ENCODE measurements at regions not wholly inside any gene's neighbourhood (a gene's known extent, or its start where the extent isn't known, plus 50 kb on each side); places are given as distances from the start of the nearest gene placed in this dataset.

- in situ Hi-C loops (cut with MboI; ENCODE audit: low pct_unique_long_range_greater_than_20kb, low sequenced_read_pairs) = no loop called here
- DNase-seq = no peak
Measured at GRCh38 chr4:164464313-164464712, 289.6 kb upstream of the SMIM31 start.

GRCh38 chr4:164467493-164467892 is 286.4 kb upstream of the SMIM31 start:
- no peak for DNase-seq
- in situ Hi-C loops (cut with MboI; ENCODE audit: low pct_unique_long_range_greater_than_20kb, low sequenced_read_pairs) = no loop called here

GRCh38 chr4:164481306-164482091 is 272.4 kb upstream of the SMIM31 start:
- in situ Hi-C loops (cut with MboI; ENCODE audit: low pct_unique_long_range_greater_than_20kb, low sequenced_read_pairs) = no loop called here
- no peak for DNase-seq

GRCh38 chr4:164482092-164482404 is 271.9 kb upstream of the SMIM31 start:
- DNase-seq = no peak
- in situ Hi-C loops (cut with MboI; ENCODE audit: low pct_unique_long_range_greater_than_20kb, low sequenced_read_pairs) = no loop called here

GRCh38 chr4:164482758-164483157 is 271.2 kb upstream of the SMIM31 start:
- no peak for DNase-seq
- in situ Hi-C loops (cut with MboI; ENCODE audit: low pct_unique_long_range_greater_than_20kb, low sequenced_read_pairs) = no loop called here

GRCh38 chr4:164483711-164484110 is 270.2 kb upstream of the SMIM31 start:
- no peak for DNase-seq
- in situ Hi-C loops (cut with MboI; ENCODE audit: low pct_unique_long_range_greater_than_20kb, low sequenced_read_pairs) = no loop called here

- no peak for DNase-seq
- in situ Hi-C loops (cut with MboI; ENCODE audit: low pct_unique_long_range_greater_than_20kb, low sequenced_read_pairs) = no loop called here
Measured at GRCh38 chr4:164484551-164484950, 269.4 kb upstream of the SMIM31 start.

GRCh38 chr4:164485136-164485535 is 268.8 kb upstream of the SMIM31 start:
- no peak for DNase-seq
- in situ Hi-C loops (cut with MboI; ENCODE audit: low pct_unique_long_range_greater_than_20kb, low sequenced_read_pairs) = no loop called here

GRCh38 chr4:164488114-164488513 is 265.8 kb upstream of the SMIM31 start:
- no peak for DNase-seq
- in situ Hi-C loops (cut with MboI; ENCODE audit: low pct_unique_long_range_greater_than_20kb, low sequenced_read_pairs) = no loop called here

GRCh38 chr4:164501074-164501473 is 252.9 kb upstream of the SMIM31 start:
- in situ Hi-C loops (cut with MboI; ENCODE audit: low pct_unique_long_range_greater_than_20kb, low sequenced_read_pairs) = no loop called here
- DNase-seq = no peak

- DNase-seq = no peak
- in situ Hi-C loops (cut with MboI; ENCODE audit: low pct_unique_long_range_greater_than_20kb, low sequenced_read_pairs) = no loop called here
Measured at GRCh38 chr4:164503874-164504273, 250.1 kb upstream of the SMIM31 start.

GRCh38 chr4:164508097-164508496 is 245.8 kb upstream of the SMIM31 start:
- DNase-seq = no peak
- in situ Hi-C loops (cut with MboI; ENCODE audit: low pct_unique_long_range_greater_than_20kb, low sequenced_read_pairs) = no loop called here

- in situ Hi-C loops (cut with MboI; ENCODE audit: low pct_unique_long_range_greater_than_20kb, low sequenced_read_pairs) = no loop called here
- DNase-seq = no peak
Measured at GRCh38 chr4:164508771-164509170, 245.2 kb upstream of the SMIM31 start.

- DNase-seq = no peak
- in situ Hi-C loops (cut with MboI; ENCODE audit: low pct_unique_long_range_greater_than_20kb, low sequenced_read_pairs) = no loop called here
Measured at GRCh38 chr4:164509951-164510350, 244.0 kb upstream of the SMIM31 start.

GRCh38 chr4:164512124-164512523 is 241.8 kb upstream of the SMIM31 start:
- DNase-seq = no peak

GRCh38 chr4:164514765-164515164 is 239.2 kb upstream of the SMIM31 start:
- no peak for DNase-seq
- in situ Hi-C loops (cut with MboI; ENCODE audit: low pct_unique_long_range_greater_than_20kb, low sequenced_read_pairs) = no loop called here

More at GRCh38 chr4:164512124-164512523, 241.8 kb upstream of the SMIM31 start:
- in situ Hi-C loops (cut with MboI; ENCODE audit: low pct_unique_long_range_greater_than_20kb, low sequenced_read_pairs) = no loop called here

GRCh38 chr4:164524789-164525188 is 229.1 kb upstream of the SMIM31 start:
- DNase-seq = no peak
- in situ Hi-C loops (cut with MboI; ENCODE audit: low pct_unique_long_range_greater_than_20kb, low sequenced_read_pairs) = no loop called here

- DNase-seq = no peak
- in situ Hi-C loops (cut with MboI; ENCODE audit: low pct_unique_long_range_greater_than_20kb, low sequenced_read_pairs) = no loop called here
Measured at GRCh38 chr4:164526933-164527583, 226.9 kb upstream of the SMIM31 start.

- no peak for DNase-seq
Measured at GRCh38 chr4:164529058-164529457, 224.9 kb upstream of the SMIM31 start.

GRCh38 chr4:164529486-164529885 is 224.4 kb upstream of the SMIM31 start:
- in situ Hi-C loops (cut with MboI; ENCODE audit: low pct_unique_long_range_greater_than_20kb, low sequenced_read_pairs) = no loop called here
- DNase-seq = no peak

More at GRCh38 chr4:164529058-164529457, 224.9 kb upstream of the SMIM31 start:
- in situ Hi-C loops (cut with MboI; ENCODE audit: low pct_unique_long_range_greater_than_20kb, low sequenced_read_pairs) = no loop called here

- no peak for DNase-seq
- in situ Hi-C loops (cut with MboI; ENCODE audit: low pct_unique_long_range_greater_than_20kb, low sequenced_read_pairs) = no loop called here
Measured at GRCh38 chr4:164531336-164531735, 222.6 kb upstream of the SMIM31 start.

All from KBM-7 (cell line).